Endothelial cell of umbilical vein (primary cell): ENCODE measurements at regions not wholly inside any gene's neighbourhood (a gene's known extent, or its start where the extent isn't known, plus 50 kb on each side); places are given as distances from the start of the nearest gene placed in this dataset.

Experiments used
- BruUV-seq: library from RNA; stranded (reverse); fragments of 400-500 nt; replicated peaks from 2 replicates; lab custom pipeline; 2021; lab: Mats Ljungman, UMichigan
- CTCF ChIA-PET: fragments of 300-600, 350-600 bp; sonication (Branson Sonifier 250); formaldehyde crosslinking; loops from one replicate; lab custom pipeline; 2021; ENCODE audit warnings: antibody characterized with exemption, inconsistent platforms; lab: Charles Lee
- POLR2A ChIA-PET: fragments of 300-600, 350-600 bp; sonication (Branson Sonifier 250); formaldehyde crosslinking; loops from one replicate; lab custom pipeline; 2021; ENCODE audit warnings: antibody characterized with exemption, inconsistent platforms; lab: Charles Lee
- DNase-seq: peaks from one replicate; pipeline ENCODE4 v3.0.0-alpha.2; 2011; ENCODE audit warnings: low read depth, low spot score
- FAIRE-seq: peaks from 2 replicates; lab custom pipeline; 2011; peaks lifted over from hg19 to GRCh38; lab: Jason Lieb, UNC
- H2AFZ ChIP-seq: 2 replicates; pipeline ENCODE4 v1.6.0; 2012; ENCODE audit warnings: low read depth, low read length, control low read depth, inconsistent platforms
- H3K27ac ChIP-seq: 2 replicates; pipeline ENCODE4 v1.5.1; 2011; ENCODE audit warnings: low read depth, mild to moderate bottlenecking, control low read depth, low read length, moderate library complexity; ENCODE audit not compliant: insufficient read depth
- H3K27me3 ChIP-seq, 2 experiments: 2 replicates each; pipeline versions ENCODE4 v1.6.0 to v1.6.1; 2011; ENCODE audit warnings: low read length in 2 of 2, mixed read lengths in 1 of 2; ENCODE audit not compliant: control insufficient read depth in 2 of 2, insufficient read depth in 2 of 2
- H3K36me3 ChIP-seq, 2 experiments: 2 replicates in 1 of 2; 3 replicates in 1 of 2; pipeline ENCODE4 v1.5.1; 2011; ENCODE audit warnings: low read length in 2 of 2, mild to moderate bottlenecking in 1 of 2, moderate library complexity in 1 of 2; ENCODE audit not compliant: control insufficient read depth in 2 of 2, insufficient read depth in 2 of 2; ENCODE audit errors: extremely low read depth in 1 of 2
- H3K4me1 ChIP-seq: 3 replicates; pipeline ENCODE4 v1.5.1; 2011; ENCODE audit warnings: mild to moderate bottlenecking, low read length; ENCODE audit not compliant: control insufficient read depth, insufficient read depth; ENCODE audit errors: extremely low read depth
- H3K4me2 ChIP-seq: 2 replicates; pipeline ENCODE4 v1.6.1; 2011; ENCODE audit warnings: low read length, control low read depth, mixed read lengths; ENCODE audit not compliant: insufficient read depth
- H3K4me3 ChIP-seq, 3 experiments: fragments of 200-600 bp in 1 of 3; sonication (generic), shearing (Covaris generic) in 1 of 3; replicated peaks in 1 of 3; 2 replicates each; pipeline ENCODE4 v1.5.1; 2011 to 2016; ENCODE audit warnings: control low read depth in 3 of 3, low read length in 3 of 3, mild to moderate bottlenecking in 2 of 3, inconsistent platforms in 1 of 3, low read depth in 1 of 3, moderate library complexity in 1 of 3; ENCODE audit not compliant: insufficient read depth in 1 of 3
- H3K79me2 ChIP-seq: 2 replicates; pipeline ENCODE4 v1.6.0; 2012; ENCODE audit warnings: low read length, inconsistent platforms; ENCODE audit not compliant: control insufficient read depth, insufficient read depth
- H3K9ac ChIP-seq: replicated peaks from 2 replicates; pipeline ENCODE3; 2011; ENCODE audit warnings: low read length, control low read depth; ENCODE audit not compliant: insufficient read depth; ENCODE audit errors: extremely low read depth
- H3K9me1 ChIP-seq: replicated peaks from 3 replicates; pipeline ENCODE4 v1.6.0; 2011; ENCODE audit warnings: mild to moderate bottlenecking, low read length; ENCODE audit not compliant: control insufficient read depth, insufficient read depth; ENCODE audit errors: extremely low read depth
- H3K9me3 ChIP-seq: replicated peaks from 2 replicates; pipeline ENCODE4 v1.5.1; 2012; ENCODE audit warnings: low read length, inconsistent platforms; ENCODE audit not compliant: control insufficient read depth, insufficient read depth
- H4K20me1 ChIP-seq: replicated peaks from 2 replicates; pipeline ENCODE3; 2011; ENCODE audit warnings: mild to moderate bottlenecking, low read length; ENCODE audit not compliant: control insufficient read depth, insufficient read depth; ENCODE audit errors: extremely low read depth
- CTCF ChIP-seq, 2 donors: IDR thresholded peaks; 1 replicate in 1 of 2; 2 replicates in 1 of 2; pipeline ENCODE4 v1.5.1; 2011; ENCODE audit warnings: low read length in 2 of 2, mild to moderate bottlenecking in 2 of 2, moderate library complexity in 2 of 2, control low read depth in 1 of 2, inconsistent platforms in 1 of 2, low read depth in 1 of 2; ENCODE audit not compliant: insufficient read depth in 1 of 2; ENCODE audit errors: extremely low read depth in 1 of 2
- EZH2 ChIP-seq: IDR thresholded peaks from 2 replicates; pipeline ENCODE4 v1.6.1; 2012; ENCODE audit warnings: borderline replicate concordance, low read depth, mild to moderate bottlenecking, moderate library complexity, low read length, inconsistent platforms; ENCODE audit not compliant: severe bottlenecking
- FOS ChIP-seq: IDR thresholded peaks from 2 replicates; pipeline ENCODE4 v1.6.1; 2011; ENCODE audit warnings: mild to moderate bottlenecking, low read length, moderate library complexity, borderline replicate concordance; ENCODE audit not compliant: insufficient read depth
- GATA2 ChIP-seq: IDR thresholded peaks from 2 replicates; pipeline ENCODE4 v1.7.0; 2011; ENCODE audit warnings: low read depth, mild to moderate bottlenecking, moderate library complexity, mixed read lengths, low read length; ENCODE audit not compliant: insufficient read length, insufficient read depth
- JUN ChIP-seq: IDR thresholded peaks from 2 replicates; pipeline ENCODE4 v1.6.1; 2011; ENCODE audit warnings: borderline replicate concordance, low read depth; ENCODE audit not compliant: insufficient read length, insufficient read depth
- MAX ChIP-seq: IDR thresholded peaks from 2 replicates; pipeline ENCODE4 v1.6.1; 2011; ENCODE audit not compliant: insufficient read depth, insufficient read length
- MYC ChIP-seq: IDR thresholded peaks from one replicate; pipeline ENCODE4 v1.6.1; 2011; ENCODE audit warnings: mild to moderate bottlenecking, low read depth, low read length
- POLR2A ChIP-seq: IDR thresholded peaks from 2 replicates; pipeline ENCODE4 v1.6.1; 2012; ENCODE audit warnings: low read depth, mild to moderate bottlenecking, control low read depth, low read length
- POLR2AphosphoS5 ChIP-seq: IDR thresholded peaks from 2 replicates; pipeline ENCODE4 v1.6.1; 2012; ENCODE audit warnings: low read depth, mild to moderate bottlenecking, control low read depth, low read length, moderate library complexity; ENCODE audit not compliant: insufficient read depth
- dilution Hi-C: fragments of 300-500 bp; cut with MboI; formaldehyde crosslinking; loops from one replicate; pipeline ENCODE4 v1.15.0; 2019; ENCODE audit warnings: low sequenced_read_pairs; ENCODE audit not compliant: extremely low pct_ligation_motif_present
- intact Hi-C: fragments of 100-400 bp; cut with micrococcal nuclease; formaldehyde crosslinking; loops from one replicate; pipeline ENCODE4 v1.10.0; 2022

GRCh38 chr4:38535717-38536116 is 128.3 kb upstream of the KLF3 start:
- TF ChIP-seq CTCF (IDR thresholded peaks at IDR 0.05; ENCODE audit: extremely low read depth in 1 of 2, insufficient read depth in 1 of 2, low read depth in 1 of 2, low read length in 2 of 2), result no peak
- TF ChIP-seq MYC, result no peak
- TF ChIP-seq POLR2AphosphoS5, result no peak
- no peak for TF ChIP-seq POLR2A
- no peak for TF ChIP-seq FOS
- no peak for TF ChIP-seq JUN
- TF ChIP-seq EZH2, result no peak
- TF ChIP-seq MAX, result no peak
- no peak for TF ChIP-seq GATA2
- no TSS peak for BruUV-seq
- CTCF ChIA-PET, result no interaction called here
- no peaks in the 10 kb centered on the region for H3K79me2 ChIP-seq
- no peaks in the 10 kb centered on the region for H4K20me1 ChIP-seq
- no peak overlapping the region for H3K4me2 ChIP-seq
- FAIRE-seq (no peak), DNase-seq (no peak)
- no peaks in the 10 kb centered on the region for H3K9me3 ChIP-seq
- no peak overlapping the region for H3K27ac ChIP-seq
- no peak overlapping the region for H3K4me3 ChIP-seq
- H3K9me1 ChIP-seq, result no peaks in the 10 kb centered on the region
- intact Hi-C loops (no loop called here), dilution Hi-C loops (no loop called here)
- H2AFZ ChIP-seq, result no peak overlapping the region
- no peaks in the 10 kb centered on the region for H3K4me1 ChIP-seq
- H3K27me3 ChIP-seq, result peaks cover 0 to 4% of the 10 kb centered on the region in 2 experiments
- POLR2A ChIA-PET, result no interaction called here
- H3K36me3 ChIP-seq, result no peaks in the 10 kb centered on the region
- H3K9ac ChIP-seq, result no peak overlapping the region
